ENCODE measurements at regions not wholly inside any gene's neighbourhood (a gene's known extent, or its start where the extent isn't known, plus 50 kb on each side); places are given as distances from the start of the nearest gene placed in this dataset.
A peak's percentile ranks its signal among the peaks of the same experiment; 100 is the strongest.
"Not testable (repeated sequence)": the region's sequence is repeated elsewhere in the genome, so short reads cannot be mapped to it uniquely, and the experiment has no call there.

- POLR2A ChIA-PET; H3K4me3 ChIP-seq (ENCODE audit: low read depth, low read length); H3K4me1 ChIP-seq (ENCODE audit: control insufficient read depth, insufficient read depth, low read length); H3K36me3 ChIP-seq (ENCODE audit: control insufficient read depth in 2 of 2, insufficient read depth in 1 of 2, low read length in 2 of 2); CTCF ChIA-PET; H3K9me3 ChIP-seq (ENCODE audit: control insufficient read depth, insufficient read depth, low read depth, low read length); H3K27ac ChIP-seq (ENCODE audit: extremely low read depth, low read depth, low read length): not testable (repeated sequence)
- peak; percentile 62; the same call in 1 of the 2 replicates for TF ChIP-seq ZNF518A (tag by site-specific recombination; conservative IDR thresholded peaks at IDR 0.05; ENCODE audit: low read depth)
- peak; percentile 42 for TF ChIP-seq ZNF426 (tag by site-specific recombination; IDR thresholded peaks at IDR 0.05)
- TF ChIP-seq ZNF654 (tag by site-specific recombination; IDR thresholded peaks at IDR 0.05; ENCODE audit: low read depth), result 0 out of 2 replicates have a peak, but pooled peaks have one; percentile 6
- peak; percentile 21; the same call in 1 of the 2 replicates for TF ChIP-seq ZBTB8A (tag by site-specific recombination; IDR thresholded peaks at IDR 0.05)
- TF ChIP-seq ZBTB11 (tag by site-specific recombination; conservative IDR thresholded peaks at IDR 0.05; ENCODE audit: low read depth), result peak; percentile 41
- TF ChIP-seq ZNF555 (tag by site-specific recombination; conservative IDR thresholded peaks at IDR 0.05), result peak; percentile 32; the same call in 1 of the 2 replicates
- TF ChIP-seq ZNF623 (tag by site-specific recombination; IDR thresholded peaks at IDR 0.05), result peak; percentile 39
- peak; percentile 49; the same call in 1 of the 2 replicates for TF ChIP-seq ZNF394 (tag by site-specific recombination; IDR thresholded peaks at IDR 0.05; ENCODE audit: borderline replicate concordance)
- 0 out of 2 replicates have a peak, but pooled peaks have one; percentile 46 for TF ChIP-seq ZNF433 (tag by site-specific recombination; IDR thresholded peaks at IDR 0.05; ENCODE audit: low read depth)
- TF ChIP-seq ZNF664 (tag by site-specific recombination; IDR thresholded peaks at IDR 0.05), result 0 out of 2 replicates have a peak, but pooled peaks have one; percentile 23
Measured at GRCh38 chr7:68728720-68729119, 869.6 kb upstream of the AUTS2 start.

- no peaks in the 10 kb centered on the region for H3K36me3 ChIP-seq (ENCODE audit: control insufficient read depth in 2 of 2, insufficient read depth in 1 of 2, low read length in 2 of 2)
- no peak for TF ChIP-seq YY1 (tag by site-specific recombination; IDR thresholded peaks at IDR 0.05)
- TF ChIP-seq WT1 (tag by site-specific recombination; IDR thresholded peaks at IDR 0.05), result no peak
- TF ChIP-seq ZNF600 (tag by site-specific recombination; IDR thresholded peaks at IDR 0.05), result no peak
- no peak for TF ChIP-seq ZNF549 (tag by site-specific recombination; IDR thresholded peaks at IDR 0.05)
- no peak for TF ChIP-seq ZNF18 (tag by site-specific recombination; IDR thresholded peaks at IDR 0.05)
- POLR2A ChIA-PET, result no interaction called here
- no peaks in the 10 kb centered on the region for H3K9me3 ChIP-seq (ENCODE audit: control insufficient read depth, insufficient read depth, low read depth, low read length)
- H3K4me3 ChIP-seq (ENCODE audit: low read depth, low read length), result no peak overlapping the region
- H3K4me1 ChIP-seq (ENCODE audit: control insufficient read depth, insufficient read depth, low read length), result no peaks in the 10 kb centered on the region
- H3K27ac ChIP-seq (ENCODE audit: extremely low read depth, low read depth, low read length), result no peak overlapping the region
- CTCF ChIA-PET, result interaction anchor here (1.1 kb wide), 1 partner anchor 9 kb away, joined by 3 read pairs; no protein-coding TSS in a partner anchor
Measured at GRCh38 chr7:68729371-68729770, 868.9 kb upstream of the AUTS2 start.

Measured in HEK293 (cell line).